Kidney capillary endothelial cell (primary cell): ENCODE measurements at regions not wholly inside any gene's neighbourhood (a gene's known extent, or its start where the extent isn't known, plus 50 kb on each side); places are given as distances from the start of the nearest gene placed in this dataset.
A peak's percentile ranks its signal among the peaks of the same experiment; 100 is the strongest.
"Not testable (repeated sequence)": the region's sequence is repeated elsewhere in the genome, so short reads cannot be mapped to it uniquely, and the experiment has no call there.

Experiments
- DNase-seq: peaks from one replicate; pipeline ENCODE4 v3.0.0-alpha.2; 2018; ENCODE audit warnings: low spot score

GRCh38 chr13:83117046-83117445 is 765.2 kb downstream of the SLITRK1 start:
- DNase-seq: no peak

GRCh38 chr13:83101574-83102247 is 780.6 kb downstream of the SLITRK1 start:
- DNase-seq: not testable (repeated sequence)

GRCh38 chr13:83100237-83100636 is 782.0 kb downstream of the SLITRK1 start:
- DNase-seq: no peak

GRCh38 chr13:83088858-83089257 is 793.4 kb downstream of the SLITRK1 start:
- no peak for DNase-seq

- no peak for DNase-seq
These were observed 795.3 kb downstream of the SLITRK1 start for GRCh38 chr13:83086948-83087347.

GRCh38 chr13:83086088-83086487 is 796.2 kb downstream of the SLITRK1 start:
- no peak for DNase-seq

GRCh38 chr13:83085186-83085900 is 796.9 kb downstream of the SLITRK1 start:
- DNase-seq: no peak

- DNase-seq: no peak
These were observed 804.8 kb downstream of the SLITRK1 start for GRCh38 chr13:83077499-83077898.

- not testable (repeated sequence) for DNase-seq
These were observed 808.3 kb downstream of the SLITRK1 start for GRCh38 chr13:83073930-83074329.

GRCh38 chr13:83065108-83065507 is 817.2 kb downstream of the SLITRK1 start:
- no peak for DNase-seq

- DNase-seq: no peak
These were observed 825.2 kb downstream of the SLITRK1 start for GRCh38 chr13:83057119-83057518.

GRCh38 chr13:83056269-83056668 is 826.0 kb downstream of the SLITRK1 start:
- DNase-seq: no peak

- DNase-seq: no peak
These were observed 833.9 kb downstream of the SLITRK1 start for GRCh38 chr13:83048419-83048818.

- DNase-seq: no peak
These were observed 857.2 kb downstream of the SLITRK1 start for GRCh38 chr13:83024955-83025594.

- no peak for DNase-seq
These were observed 858.0 kb downstream of the SLITRK1 start for GRCh38 chr13:83024232-83024631.

- no peak for DNase-seq
These were observed 862.3 kb downstream of the SLITRK1 start for GRCh38 chr13:83019986-83020385.

GRCh38 chr13:83009987-83010386 is 872.3 kb downstream of the SLITRK1 start:
- DNase-seq: no peak

GRCh38 chr13:83008212-83008929 is 873.9 kb downstream of the SLITRK1 start:
- DNase-seq: no peak

GRCh38 chr13:83007226-83007625 is 875.0 kb downstream of the SLITRK1 start:
- DNase-seq: no peak

- no peak for DNase-seq
These were observed 879.1 kb downstream of the SLITRK1 start for GRCh38 chr13:83003185-83003584.

GRCh38 chr13:82993417-82993816 is 888.9 kb downstream of the SLITRK1 start:
- no peak for DNase-seq

- peak; percentile 6 for DNase-seq
These were observed 905.8 kb downstream of the SLITRK1 start for GRCh38 chr13:82976499-82976898.
